Cardiac fibroblast (primary cell): ENCODE measurements at regions not wholly inside any gene's neighbourhood (a gene's known extent, or its start where the extent isn't known, plus 50 kb on each side); places are given as distances from the start of the nearest gene placed in this dataset.

Source experiments
- DNase-seq, 2 donors: peaks; one replicate each; pipeline versions ENCODE4 v3.0.0 to v3.0.0-alpha.2; 2010; ENCODE audit warnings: low read depth in 2 of 2
- H3K4me3 ChIP-seq, 2 donors: replicated peaks in 1 of 2; 1 replicate in 1 of 2; 2 replicates in 1 of 2; pipeline ENCODE4 v1.5.1; 2011; ENCODE audit warnings: low read depth in 2 of 2, low read length in 2 of 2, mild to moderate bottlenecking in 2 of 2, moderate library complexity in 1 of 2
- TF ChIP-seq, protein P1 (sequence below): IDR thresholded peaks from one replicate; pipeline ENCODE4 v1.5.1; 2011; ENCODE audit warnings: low read depth, mild to moderate bottlenecking, low read length, inconsistent platforms

DNA sequence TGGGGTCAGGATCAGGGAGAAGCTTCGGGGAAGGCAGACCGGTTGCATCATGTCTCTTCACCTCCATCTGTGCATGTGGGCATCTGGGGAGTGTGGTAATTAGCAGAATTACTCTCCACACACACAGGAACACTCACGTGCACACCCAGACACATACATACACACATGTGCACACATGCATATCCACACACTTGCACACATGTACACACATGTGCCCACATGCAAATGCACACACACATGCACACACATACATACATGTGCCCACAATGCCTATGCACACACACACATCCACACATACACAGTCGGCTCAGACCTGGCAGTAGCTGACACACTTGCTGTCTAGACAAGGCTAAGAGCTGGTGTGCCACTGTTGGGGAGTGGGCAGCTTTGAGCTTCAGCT is 212.3 kb upstream of the PMEPA1 start:
- DNase-seq, result no peak
- no peak overlapping the region for H3K4me3 ChIP-seq
- TF ChIP-seq, protein P1, sequence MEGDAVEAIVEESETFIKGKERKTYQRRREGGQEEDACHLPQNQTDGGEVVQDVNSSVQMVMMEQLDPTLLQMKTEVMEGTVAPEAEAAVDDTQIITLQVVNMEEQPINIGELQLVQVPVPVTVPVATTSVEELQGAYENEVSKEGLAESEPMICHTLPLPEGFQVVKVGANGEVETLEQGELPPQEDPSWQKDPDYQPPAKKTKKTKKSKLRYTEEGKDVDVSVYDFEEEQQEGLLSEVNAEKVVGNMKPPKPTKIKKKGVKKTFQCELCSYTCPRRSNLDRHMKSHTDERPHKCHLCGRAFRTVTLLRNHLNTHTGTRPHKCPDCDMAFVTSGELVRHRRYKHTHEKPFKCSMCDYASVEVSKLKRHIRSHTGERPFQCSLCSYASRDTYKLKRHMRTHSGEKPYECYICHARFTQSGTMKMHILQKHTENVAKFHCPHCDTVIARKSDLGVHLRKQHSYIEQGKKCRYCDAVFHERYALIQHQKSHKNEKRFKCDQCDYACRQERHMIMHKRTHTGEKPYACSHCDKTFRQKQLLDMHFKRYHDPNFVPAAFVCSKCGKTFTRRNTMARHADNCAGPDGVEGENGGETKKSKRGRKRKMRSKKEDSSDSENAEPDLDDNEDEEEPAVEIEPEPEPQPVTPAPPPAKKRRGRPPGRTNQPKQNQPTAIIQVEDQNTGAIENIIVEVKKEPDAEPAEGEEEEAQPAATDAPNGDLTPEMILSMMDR, result no peak

DNA sequence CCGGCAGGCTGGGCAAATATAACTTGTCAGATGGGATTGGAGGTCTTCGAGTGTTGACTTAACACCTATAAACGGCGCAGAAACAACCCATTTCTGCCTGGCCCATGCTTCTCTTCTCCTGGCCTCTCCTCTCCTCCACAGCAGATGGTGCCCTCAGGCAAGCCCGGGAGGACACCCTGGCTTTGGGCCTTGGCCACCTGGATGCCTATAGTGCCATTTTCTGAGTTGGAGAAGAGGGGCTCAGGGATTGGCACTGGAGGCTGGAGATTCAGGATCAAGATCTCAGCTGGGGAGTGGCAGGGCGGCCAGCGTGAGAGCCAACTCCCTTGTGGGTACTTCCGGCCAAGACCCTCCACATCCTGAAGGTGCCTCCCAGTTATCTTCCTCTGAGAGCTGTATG is 211.9 kb upstream of the PMEPA1 start:
- no peak overlapping the region for H3K4me3 ChIP-seq
- DNase-seq, result no peak
- TF ChIP-seq, protein P1, result no peak

DNA sequence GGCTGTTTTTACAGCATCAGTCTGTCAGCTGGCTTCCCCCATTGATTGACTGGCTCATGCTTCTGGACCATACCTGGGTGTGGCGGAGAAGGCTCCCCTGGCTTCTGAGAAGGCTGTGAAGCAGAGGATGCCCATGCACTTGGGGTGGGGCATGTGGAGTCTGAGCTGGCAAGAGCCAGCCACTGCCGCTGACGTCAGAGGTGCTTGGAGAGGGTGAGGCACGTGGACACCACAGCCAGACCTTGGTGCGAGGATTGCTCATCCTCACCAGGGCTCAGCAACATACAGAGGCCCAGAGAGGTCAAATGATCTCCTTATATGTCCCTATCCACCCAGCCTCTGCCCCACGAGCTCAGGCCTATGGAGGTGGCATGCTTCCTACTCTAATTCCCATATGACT is 211.2 kb upstream of the PMEPA1 start:
- DNase-seq, result no peak
- no peak overlapping the region for H3K4me3 ChIP-seq
- TF ChIP-seq, protein P1, result no peak

DNA sequence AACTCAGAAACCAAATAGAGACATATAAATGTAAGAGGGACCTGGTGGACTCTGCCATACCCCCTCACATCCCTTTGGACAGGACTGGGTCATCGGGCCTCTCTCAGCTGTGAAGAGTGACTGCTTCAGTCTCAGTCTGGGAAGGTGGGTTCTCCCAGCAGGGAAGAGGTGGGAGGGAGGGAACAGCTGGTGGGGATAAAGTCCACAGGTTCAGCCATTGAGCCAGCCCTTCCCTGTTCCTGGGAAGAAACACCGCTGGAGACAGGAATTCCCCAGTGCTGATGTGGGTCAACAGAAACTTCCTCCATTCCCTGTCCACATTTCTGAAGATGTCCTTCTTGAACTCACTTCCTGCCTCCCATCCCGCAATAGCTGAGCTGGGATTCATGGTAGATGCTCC is 209.2 kb upstream of the PMEPA1 start:
- no peak for DNase-seq
- no peak overlapping the region for H3K4me3 ChIP-seq
- TF ChIP-seq, protein P1, result no peak

DNA sequence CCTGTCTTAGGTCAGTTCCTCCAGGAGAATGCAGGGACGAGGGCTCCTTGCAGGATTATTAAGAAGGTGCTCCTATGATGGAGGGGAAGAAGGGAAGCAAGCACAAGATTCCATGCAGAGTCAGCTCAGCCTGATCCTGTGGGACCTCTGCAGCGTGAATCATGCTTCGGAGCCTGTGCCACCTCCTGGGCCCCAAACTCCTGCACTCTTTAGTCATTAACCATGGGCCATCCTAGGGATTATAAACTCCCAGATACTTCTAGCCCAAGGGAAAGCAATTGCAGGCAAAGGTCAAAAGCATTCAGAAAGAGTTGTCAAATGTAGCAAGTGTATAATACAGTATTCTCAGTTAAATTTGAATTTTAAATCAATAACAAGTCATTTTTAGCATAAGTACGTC is 208.7 kb upstream of the PMEPA1 start:
- no peak for DNase-seq
- TF ChIP-seq, protein P1, result no peak
- H3K4me3 ChIP-seq, result no peak overlapping the region

DNA sequence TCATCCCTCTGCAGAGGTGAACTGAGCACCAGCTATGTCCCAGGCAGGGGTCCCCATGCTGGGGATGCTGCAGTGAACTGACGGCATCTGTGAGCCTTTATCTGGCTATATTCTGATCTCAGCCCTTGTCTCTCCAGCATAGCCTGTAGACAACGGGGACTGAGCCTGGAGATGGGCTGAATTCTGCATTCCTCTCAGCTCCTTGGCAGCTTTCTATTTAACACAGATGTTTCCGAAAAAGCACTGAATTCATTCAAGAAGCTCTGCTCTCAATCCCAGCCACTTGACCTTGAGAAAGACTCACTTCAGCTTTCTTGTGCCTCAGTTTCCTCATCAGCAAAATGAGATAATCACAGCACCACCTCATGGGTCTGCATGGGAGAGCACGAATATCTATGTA is 204.4 kb upstream of the PMEPA1 start:
- TF ChIP-seq, protein P1, result no peak
- no peak overlapping the region for H3K4me3 ChIP-seq
- no peak for DNase-seq

DNA sequence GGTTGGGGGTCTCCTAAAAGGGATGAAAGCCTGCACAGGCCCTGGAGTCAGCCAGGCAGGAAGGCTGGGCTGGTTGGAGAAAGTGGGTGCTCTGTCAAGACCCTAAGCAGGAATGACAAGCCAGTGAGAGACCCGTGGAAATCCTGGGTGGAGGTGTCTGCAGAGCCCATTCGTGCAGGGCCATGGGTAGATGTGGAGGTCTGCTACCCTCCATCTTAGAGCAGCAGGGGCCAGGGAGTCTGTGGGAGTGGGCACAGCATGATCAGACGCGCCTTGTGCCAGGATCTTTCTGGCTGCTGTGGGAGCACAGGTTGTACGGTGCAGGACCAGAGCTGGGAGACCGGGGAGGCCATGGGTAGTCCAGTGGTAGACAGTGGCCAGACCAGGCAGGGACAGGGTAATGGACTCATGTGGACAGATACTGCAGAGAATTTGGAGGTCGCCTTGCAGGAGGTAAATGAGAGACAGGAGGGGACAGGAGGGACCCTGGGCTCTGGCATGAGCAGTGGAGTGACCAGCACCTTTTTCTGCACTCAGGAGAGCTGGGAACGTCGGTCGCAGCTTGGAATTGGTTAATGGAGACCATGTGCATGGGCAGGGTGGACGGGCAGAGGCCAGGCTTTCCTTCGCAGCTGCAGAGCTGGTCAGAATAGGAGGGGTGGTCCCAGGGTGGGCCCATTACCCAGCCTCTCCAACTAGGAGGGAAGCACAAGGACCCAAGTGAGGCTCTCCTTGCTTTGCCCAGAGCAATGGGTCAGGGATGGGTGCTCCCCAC is 203.5 kb upstream of the PMEPA1 start:
- TF ChIP-seq, protein P1, result no peak
- H3K4me3 ChIP-seq, result no peak overlapping the region
- DNase-seq, result no peak
